HepG2 (cell line): ENCODE measurements at regions not wholly inside any gene's neighbourhood (a gene's known extent, or its start where the extent isn't known, plus 50 kb on each side); places are given as distances from the start of the nearest gene placed in this dataset.
"Not testable (repeated sequence)": the region's sequence is repeated elsewhere in the genome, so short reads cannot be mapped to it uniquely, and the experiment has no call there.

Experiments used
- ATAC-seq: fragments of 200-7000 bp; cut with Tn5 transposase; 3 replicates; pipeline ENCODE4 v1.9.1; 2020; ENCODE audit warnings: mild to moderate bottlenecking, moderate library complexity
- BruUV-seq: library from RNA; stranded (reverse); fragments of 400-500 nt; replicated peaks from 2 replicates; lab custom pipeline; 2021; lab: Mats Ljungman, UMichigan
- CTCF ChIA-PET: fragments of 300-600 bp; formaldehyde crosslinking; extraction: SDS; loops from one replicate; lab custom pipeline; 2021; ENCODE audit warnings: low total read pairs, inconsistent platforms, low intra/inter-chr PET ratio; lab: Yijun Ruan, JAX
- POLR2A ChIA-PET: fragments of 350-600 bp; sonication (Branson Sonifier 250); formaldehyde crosslinking; loops from one replicate; lab custom pipeline; 2020; ENCODE audit warnings: antibody characterized with exemption, inconsistent platforms; lab: Yijun Ruan, JAX
- DNase-seq: peaks from one replicate; pipeline ENCODE4 v3.0.0-alpha.2; 2015; ENCODE audit warnings: low spot score
- FAIRE-seq: peaks from 3 replicates; lab custom pipeline; 2011; peaks lifted over from hg19 to GRCh38; lab: Jason Lieb, UNC
- H2AFZ ChIP-seq: one replicate; pipeline ENCODE4 v1.6.1; 2011; ENCODE audit warnings: low read length, inconsistent platforms
- H3K27ac ChIP-seq: fragments of 300-600 bp; 3 replicates; pipeline ENCODE4 v1.8.0; 2011; ENCODE audit warnings: mixed run types, mild to moderate bottlenecking, mixed read lengths, low read length, inconsistent platforms; ENCODE audit not compliant: insufficient read depth; ENCODE audit errors: extremely low read length
- H3K27me3 ChIP-seq, 2 experiments: fragments of 200-600 bp in 1 of 2; 2 replicates in 1 of 2; 3 replicates in 1 of 2; pipeline versions ENCODE4 v1.6.0 to v1.8.0; 2011; ENCODE audit warnings: low read length in 2 of 2, mild to moderate bottlenecking in 2 of 2, moderate library complexity in 2 of 2, inconsistent platforms in 1 of 2; ENCODE audit not compliant: insufficient read depth in 2 of 2, control insufficient read depth in 1 of 2
- H3K36me3 ChIP-seq, 2 experiments: fragments of 200-600 bp in 1 of 2; replicated peaks in 1 of 2; 2 replicates in 1 of 2; 3 replicates in 1 of 2; pipeline versions ENCODE4 v1.5.1 to v1.8.0; 2011; ENCODE audit warnings: low read length in 2 of 2, inconsistent platforms in 1 of 2; ENCODE audit not compliant: insufficient read depth in 2 of 2, control insufficient read depth in 1 of 2
- H3K4me1 ChIP-seq: 2 replicates; pipeline ENCODE4 v1.5.1; 2012; ENCODE audit warnings: low read length, inconsistent platforms; ENCODE audit not compliant: insufficient read depth
- H3K4me2 ChIP-seq: 2 replicates; pipeline ENCODE4 v1.6.0; 2011; ENCODE audit warnings: low read depth, low read length, inconsistent platforms
- H3K4me3 ChIP-seq, 3 experiments: fragments of 200-600 bp in 1 of 3; sonication (generic), shearing (Covaris generic) in 1 of 3; replicated peaks in 1 of 3; 2 replicates each; pipeline ENCODE4 v1.5.1; 2011 to 2016; ENCODE audit warnings: low read length in 3 of 3, inconsistent platforms in 2 of 3, low read depth in 2 of 3, mild to moderate bottlenecking in 2 of 3, control low read depth in 1 of 3, mixed read lengths in 1 of 3; ENCODE audit not compliant: insufficient read depth in 1 of 3
- H3K79me2 ChIP-seq: one replicate; pipeline ENCODE4 v1.6.1; 2011; ENCODE audit warnings: low read length, inconsistent platforms; ENCODE audit not compliant: insufficient read depth
- H3K9ac ChIP-seq: 2 replicates; pipeline ENCODE4 v1.6.0; 2011; ENCODE audit warnings: mild to moderate bottlenecking, low read depth, low read length, inconsistent platforms; ENCODE audit not compliant: insufficient read depth
- H3K9me3 ChIP-seq: 2 replicates; pipeline ENCODE4 v1.5.1; 2012; ENCODE audit warnings: mild to moderate bottlenecking, low read length
- H4K20me1 ChIP-seq: 2 replicates; pipeline ENCODE4 v1.6.0; 2011; ENCODE audit warnings: inconsistent platforms, mild to moderate bottlenecking, low read length, moderate library complexity; ENCODE audit not compliant: insufficient read depth
- ATAD3A ChIP-seq: sonication (generic); formaldehyde crosslinking; IDR thresholded peaks from 2 replicates; pipeline ENCODE4 v1.4.0; 2020; ENCODE audit warnings: missing genetic modification reagents
- HDAC1 ChIP-seq: sonication (generic); formaldehyde crosslinking; IDR thresholded peaks from 2 replicates; pipeline ENCODE4 v1.5.1; 2020; ENCODE audit warnings: mild to moderate bottlenecking, missing genetic modification reagents
- SNAI1 ChIP-seq: sonication (generic); formaldehyde crosslinking; IDR thresholded peaks from 2 replicates; pipeline ENCODE4 v1.5.0; 2020; ENCODE audit warnings: mild to moderate bottlenecking, missing genetic modification reagents, borderline replicate concordance
- UBTF ChIP-seq: sonication (generic); formaldehyde crosslinking; IDR thresholded peaks from 2 replicates; pipeline ENCODE4 v1.4.0; 2020; ENCODE audit warnings: mild to moderate bottlenecking, missing genetic modification reagents
- ZBTB38 ChIP-seq: sonication (generic); formaldehyde crosslinking; IDR thresholded peaks from 2 replicates; pipeline ENCODE4 v1.5.1; 2020; ENCODE audit warnings: mild to moderate bottlenecking, missing genetic modification reagents
- ZNF280D ChIP-seq: sonication (generic); formaldehyde crosslinking; IDR thresholded peaks from 2 replicates; pipeline ENCODE4 v1.5.1; 2020; ENCODE audit warnings: mild to moderate bottlenecking, missing genetic modification reagents
- ZNF382 ChIP-seq: sonication (generic); formaldehyde crosslinking; IDR thresholded peaks from 2 replicates; pipeline ENCODE4 v1.5.0; 2020; ENCODE audit warnings: missing genetic modification reagents, mild to moderate bottlenecking, borderline replicate concordance
- ZNF660 ChIP-seq: sonication (generic); formaldehyde crosslinking; IDR thresholded peaks from 2 replicates; pipeline ENCODE4 v1.5.1; 2020; ENCODE audit warnings: mild to moderate bottlenecking, low read depth, missing genetic modification reagents, borderline replicate concordance
- WGBS: methylation state at CpG from one replicate; pipeline ENCODE4 v1.1.6; 2017; ENCODE audit warnings: low lambda C conversion rate; 5-methylcytosine and 5-hydroxymethylcytosine counted together
- in situ Hi-C: cut with HindIII; loops from 2 replicates; pipeline ENCODE4 v1.10.0; 2017; ENCODE audit warnings: low pct_unique_long_range_greater_than_20kb; ENCODE audit not compliant: extremely low pct_ligation_motif_present
- intact Hi-C: fragments of 100-400 bp; cut with micrococcal nuclease; formaldehyde crosslinking; loops from one replicate; pipeline ENCODE4 v1.10.0; 2022; ENCODE audit not compliant: unreplicated experiment

GRCh38 chr7:7005303-7005702 is 177.0 kb upstream of the C1GALT1 start:
- CTCF ChIA-PET, result no interaction called here
- WGBS, result 13% methylated on average over 4 of the region's 4 CpGs
- intact Hi-C loops, result no loop called here

DNA sequence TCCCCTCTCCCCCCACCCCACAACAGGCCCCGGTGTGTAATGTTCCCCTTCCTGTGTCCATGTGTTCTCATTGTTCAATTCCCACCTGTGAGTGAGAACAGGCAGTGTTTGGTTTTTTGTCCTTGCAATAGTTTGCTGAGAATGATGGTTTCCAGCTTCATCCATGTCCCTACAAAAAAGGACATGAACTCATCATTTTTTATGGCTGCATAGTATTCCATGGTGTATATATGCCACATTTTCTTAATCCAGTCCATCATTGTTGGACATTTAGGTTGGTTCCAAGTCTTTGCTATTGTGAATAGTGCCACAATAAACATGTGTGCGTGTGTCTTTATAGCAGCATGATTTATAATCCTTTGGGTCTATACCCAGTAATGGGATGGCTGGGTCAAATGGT is 176.4 kb upstream of the C1GALT1 start:
- H3K36me3 ChIP-seq, H3K4me1 ChIP-seq, H2AFZ ChIP-seq, POLR2A ChIA-PET, H3K4me2 ChIP-seq, H4K20me1 ChIP-seq, H3K9me3 ChIP-seq, in situ Hi-C loops, CTCF ChIA-PET, DNase-seq, FAIRE-seq, H3K27ac ChIP-seq, H3K27me3 ChIP-seq, intact Hi-C loops, H3K4me3 ChIP-seq, H3K9ac ChIP-seq, H3K79me2 ChIP-seq, ATAC-seq, BruUV-seq: not testable (repeated sequence)
- WGBS, result 8% methylated on average over 1 of the region's 2 CpGs

More at GRCh38 chr7:7005303-7005702, 177.0 kb upstream of the C1GALT1 start:
- no peaks in the 10 kb centered on the region for H3K4me1 ChIP-seq
- ATAC-seq, result no peak
- no peak overlapping the region for H3K9ac ChIP-seq
- H3K9me3 ChIP-seq, result no peaks in the 10 kb centered on the region
- H3K36me3 ChIP-seq, result no peaks in the 10 kb centered on the region
- in situ Hi-C loops, result no loop called here
- no peaks in the 10 kb centered on the region for H3K79me2 ChIP-seq
- H3K27ac ChIP-seq, result no peak overlapping the region
- H2AFZ ChIP-seq, result no peak overlapping the region
- H3K4me3 ChIP-seq, result no peak overlapping the region
- H3K4me2 ChIP-seq, result no peak overlapping the region
- no peaks in the 10 kb centered on the region for H3K27me3 ChIP-seq
- FAIRE-seq, result no peak
- TF ChIP-seq UBTF, result no peak
- TF ChIP-seq ATAD3A (CRISPR knock-in tag), result no peak
- no peak for TF ChIP-seq ZBTB38
- no peak for TF ChIP-seq ZNF660 (CRISPR knock-in tag)
- no peak for TF ChIP-seq ZNF280D
- TF ChIP-seq ZNF382 (CRISPR knock-in tag), result no peak
- no peak for TF ChIP-seq HDAC1 (CRISPR knock-in tag)
- no peak for TF ChIP-seq SNAI1 (CRISPR knock-in tag)
- DNase-seq, result no peak
- POLR2A ChIA-PET, result no interaction called here
- no TSS peak for BruUV-seq
- H4K20me1 ChIP-seq, result no peaks in the 10 kb centered on the region
